ENCODE measurements at regions not wholly inside any gene's neighbourhood (a gene's known extent, or its start where the extent isn't known, plus 50 kb on each side); places are given as distances from the start of the nearest gene placed in this dataset.
"Not testable (repeated sequence)": the region's sequence is repeated elsewhere in the genome, so short reads cannot be mapped to it uniquely, and the experiment has no call there.

- not testable (repeated sequence) for TF ChIP-seq CTCF (IDR thresholded peaks at IDR 0.05 in 4 of 5, conservative IDR thresholded peaks at IDR 0.05 in 1 of 5); POLR2A (IDR thresholded peaks at IDR 0.05)
These were observed 316.5 kb upstream of the FZD8 start for GRCh38 chr10:35958609-35959008.

Data from gastrocnemius medialis (tissue), 4 donors.